Suppressor macrophage treated with lipopolysaccharide for 4 hours (primary cell): ENCODE measurements at regions not wholly inside any gene's neighbourhood (a gene's known extent, or its start where the extent isn't known, plus 50 kb on each side); places are given as distances from the start of the nearest gene placed in this dataset.
"Not testable (repeated sequence)": the region's sequence is repeated elsewhere in the genome, so short reads cannot be mapped to it uniquely, and the experiment has no call there.

ENCODE experiments used
- DNase-seq: peaks from one replicate; pipeline ENCODE4 v3.0.0-alpha.2; 2020

DNA sequence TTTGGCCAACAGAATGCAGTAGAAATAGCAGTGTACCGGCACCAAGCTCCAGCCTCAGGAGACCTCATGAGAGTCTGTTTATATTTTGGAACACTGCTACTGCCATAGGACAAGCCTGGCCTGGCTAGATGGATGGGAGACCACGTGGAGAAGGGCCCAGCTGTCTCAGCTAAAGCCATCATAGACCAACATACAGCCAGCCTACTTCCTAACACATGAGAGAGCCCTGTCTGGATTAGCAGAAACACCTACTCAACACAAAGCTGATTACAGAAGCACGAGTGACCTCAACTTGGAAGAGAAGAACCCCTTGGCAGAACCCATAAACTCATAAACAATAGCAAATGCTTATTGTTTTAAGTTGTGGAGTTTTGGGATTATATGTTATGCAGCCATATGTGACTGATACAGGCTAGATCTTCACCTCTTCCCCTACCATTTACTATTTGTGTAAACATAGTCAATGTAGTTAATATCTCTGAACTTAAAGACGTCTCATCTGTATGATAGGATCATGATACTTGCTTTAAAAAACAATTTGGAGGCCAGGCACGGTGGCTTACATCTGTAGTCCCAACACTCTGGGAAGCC, 199.4 kb upstream of the ZNF217 start:
- DNase-seq, result peak; percentile 12

GRCh38 chr20:53789989-53790675, 196.5 kb upstream of the ZNF217 start:
- peak; percentile 24 for DNase-seq

GRCh38 chr20:53788253-53789022, 194.8 kb upstream of the ZNF217 start:
- no peak for DNase-seq

GRCh38 chr20:53787491-53787931, 193.9 kb upstream of the ZNF217 start:
- not testable (repeated sequence) for DNase-seq

- no peak for DNase-seq
Measured at GRCh38 chr20:53786445-53787267, 193.0 kb upstream of the ZNF217 start.

DNA sequence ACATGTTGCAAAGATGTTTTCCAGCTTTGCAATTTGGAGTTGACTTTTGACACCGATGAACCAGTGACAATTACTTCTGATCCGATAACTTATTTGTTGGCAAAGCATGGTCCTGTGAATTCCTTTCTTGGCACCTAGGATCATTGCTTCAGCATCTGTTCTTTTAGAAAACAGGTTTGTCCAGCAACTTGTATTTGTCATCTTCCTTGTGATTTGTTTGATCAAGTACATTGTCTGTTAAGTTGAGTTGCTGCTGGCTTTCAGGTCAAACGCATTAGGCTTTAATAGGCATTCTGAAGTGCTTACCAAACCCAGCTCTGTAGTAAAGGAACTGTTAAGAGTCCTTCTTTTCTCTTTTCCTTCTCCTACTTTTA, 192.4 kb upstream of the ZNF217 start:
- no peak for DNase-seq

DNA sequence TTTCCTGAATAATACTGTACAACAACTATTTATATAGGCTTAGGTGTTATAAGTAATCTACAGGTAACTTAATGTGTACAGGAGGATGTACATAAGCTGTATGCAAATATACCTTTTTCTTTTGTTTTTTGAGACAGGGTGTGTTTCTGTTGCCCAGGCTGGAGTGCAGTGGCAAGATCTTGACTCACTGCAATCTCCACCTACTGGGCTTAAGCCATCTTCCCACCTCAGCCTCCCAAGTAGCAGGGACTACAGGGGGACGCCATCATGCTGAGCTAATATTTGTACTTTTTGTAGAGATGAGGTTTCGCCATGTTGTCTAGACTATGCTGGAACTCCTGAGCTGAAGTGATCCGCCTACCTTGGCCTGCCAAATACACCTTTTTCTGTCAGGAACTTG, 191.7 kb upstream of the ZNF217 start:
- DNase-seq, result no peak

- DNase-seq, result no peak
Measured at GRCh38 chr20:53783768-53784167, 190.1 kb upstream of the ZNF217 start.

GRCh38 chr20:53782612-53783246, 189.1 kb upstream of the ZNF217 start:
- DNase-seq, result no peak

DNA sequence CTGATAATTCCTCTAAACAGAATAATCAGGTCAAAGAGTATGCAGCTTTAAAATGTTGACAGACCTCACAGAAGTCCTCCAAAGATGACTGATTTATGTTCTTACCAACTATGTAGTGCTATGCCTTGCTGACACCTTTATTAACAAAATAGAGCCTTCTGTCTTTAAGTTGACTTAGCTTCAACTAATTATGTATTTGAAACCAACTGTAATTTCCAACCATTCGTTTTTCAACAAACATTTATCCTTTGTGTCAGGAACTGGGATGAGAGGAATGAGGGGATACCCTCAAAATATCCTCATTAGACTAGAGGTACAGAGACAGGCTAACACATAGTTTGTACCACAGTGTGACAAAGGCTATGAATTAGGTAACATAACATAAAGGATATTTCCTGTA, 186.2 kb upstream of the ZNF217 start:
- DNase-seq, result no peak

DNA sequence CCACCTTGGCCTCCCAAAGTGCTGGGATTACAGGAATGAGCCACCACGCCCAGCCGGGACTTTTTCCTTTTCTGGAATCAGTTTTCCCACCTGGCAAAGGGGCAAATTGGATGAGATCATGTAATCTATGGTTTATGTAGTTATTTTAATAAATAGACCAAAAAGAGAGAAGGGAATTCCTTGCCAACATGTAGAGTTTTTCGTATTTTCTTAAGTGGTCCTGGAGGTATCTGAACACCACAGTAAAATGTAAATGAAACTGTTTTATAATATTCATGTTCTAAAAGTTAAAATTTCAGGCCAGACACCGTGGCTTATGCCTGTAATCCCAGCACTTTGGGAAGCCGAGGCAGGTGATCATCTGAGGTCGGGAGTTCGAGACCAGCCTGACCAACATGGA, 185.1 kb upstream of the ZNF217 start:
- DNase-seq, result no peak

GRCh38 chr20:53778041-53778516, 184.4 kb upstream of the ZNF217 start:
- no peak for DNase-seq

DNA sequence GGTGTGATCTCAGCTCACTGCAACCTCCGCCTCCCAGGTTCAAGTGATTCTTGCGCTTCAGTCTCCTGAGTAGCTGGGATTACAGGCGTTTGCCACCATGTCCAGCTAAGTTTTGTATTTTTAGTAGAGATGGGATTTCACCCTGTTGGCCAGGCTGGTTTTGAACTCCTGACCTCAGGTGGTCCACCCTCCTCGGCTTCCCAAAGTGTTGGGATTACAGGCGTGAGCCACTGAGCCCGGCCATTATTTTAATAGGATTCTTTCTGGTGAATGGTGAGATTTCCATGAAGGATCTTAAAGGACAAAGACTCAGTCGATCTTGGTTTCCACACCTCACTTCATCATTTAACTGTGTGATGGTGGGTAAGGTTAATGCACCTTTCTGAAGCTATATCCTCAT, 183.8 kb upstream of the ZNF217 start:
- DNase-seq, result not testable (repeated sequence)

DNA sequence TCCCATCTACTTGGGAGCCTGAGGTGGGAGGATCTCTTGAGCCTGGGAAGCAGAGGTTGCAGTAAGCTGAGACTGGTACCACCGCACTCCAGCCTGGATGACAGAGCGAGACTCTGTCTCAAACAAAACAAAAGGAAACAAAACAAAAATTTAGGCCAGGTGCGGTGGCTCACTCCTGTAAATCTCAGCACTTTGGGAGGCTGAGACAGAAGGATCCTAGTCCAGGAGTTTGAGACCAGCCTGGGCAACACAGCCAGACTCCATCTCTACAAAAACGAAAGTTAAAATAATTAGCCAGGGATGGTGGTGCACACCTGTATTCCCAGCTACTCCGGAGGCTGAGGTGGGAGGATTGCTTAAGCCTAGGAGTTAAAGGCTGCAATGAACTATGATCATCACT, 183.2 kb upstream of the ZNF217 start:
- no peak for DNase-seq

GRCh38 chr20:53774461-53775203, 181.0 kb upstream of the ZNF217 start:
- peak; percentile 22 for DNase-seq

DNA sequence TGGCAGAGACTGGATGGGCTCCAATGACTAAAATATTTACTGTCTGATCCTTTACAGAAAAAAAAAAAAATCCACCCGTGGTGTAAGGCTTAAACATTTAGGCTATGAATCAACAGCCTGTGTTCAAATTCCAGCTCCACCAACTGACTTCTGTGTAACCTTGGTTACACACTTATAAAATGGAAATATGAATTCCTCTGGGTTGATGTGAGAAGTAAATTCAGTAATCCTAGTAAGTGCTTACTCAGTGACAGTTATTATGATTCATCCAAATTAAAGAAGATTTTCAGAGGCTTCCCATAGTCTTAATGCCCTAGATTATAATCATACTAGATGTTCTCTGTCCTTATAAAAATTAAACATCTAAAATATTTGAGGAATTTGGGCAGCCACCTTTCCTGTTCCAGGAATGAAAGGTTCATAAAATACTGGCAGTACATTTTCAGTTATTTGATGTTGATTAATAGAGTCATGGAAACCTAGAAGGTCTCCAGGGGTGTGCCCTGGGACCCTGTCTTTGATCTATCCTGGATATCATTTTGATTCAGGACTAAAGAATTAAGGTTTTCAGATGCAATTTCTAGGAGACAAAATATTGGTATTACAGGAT, 180.3 kb upstream of the ZNF217 start:
- DNase-seq, result no peak

- not testable (repeated sequence) for DNase-seq
Measured at GRCh38 chr20:53773066-53773791, 179.6 kb upstream of the ZNF217 start.

- no peak for DNase-seq
Measured at GRCh38 chr20:53769041-53769440, 175.4 kb upstream of the ZNF217 start.

GRCh38 chr20:53768329-53768728, 174.7 kb upstream of the ZNF217 start:
- DNase-seq, result no peak

DNA sequence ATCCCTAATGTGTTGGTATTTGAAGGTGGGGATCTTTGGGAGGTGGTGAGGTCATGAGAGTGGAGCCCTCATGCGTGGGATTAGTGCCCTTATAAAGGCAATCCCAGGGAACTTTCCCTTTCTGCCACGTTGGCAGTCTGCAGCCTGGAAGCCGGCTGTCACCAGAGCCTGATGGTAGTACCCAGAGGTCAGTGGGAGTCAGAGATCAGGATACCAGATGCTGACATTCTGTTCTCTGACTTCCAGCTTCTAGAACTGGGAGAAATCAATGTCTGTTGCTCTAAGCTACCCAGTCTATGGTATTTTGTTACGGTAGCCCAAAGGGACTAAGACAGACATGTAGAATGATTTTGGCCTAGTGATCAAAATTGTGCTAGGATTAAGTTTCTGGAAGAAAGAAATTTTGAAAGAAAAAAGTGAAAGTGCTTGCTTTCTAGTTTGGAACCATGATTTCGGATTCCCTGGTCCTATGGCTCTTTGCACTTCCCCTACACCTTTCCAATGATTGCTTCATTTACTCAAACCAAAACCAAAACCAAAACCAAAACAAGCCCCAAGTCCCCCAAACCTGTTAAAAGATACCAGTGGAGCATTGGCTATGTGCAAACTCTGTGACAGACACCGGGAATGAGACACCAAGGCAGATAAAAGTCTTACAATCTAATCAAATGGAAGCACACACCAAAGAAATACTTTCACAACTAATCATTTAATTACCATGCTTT, 173.7 kb upstream of the ZNF217 start:
- DNase-seq, result no peak
